Ovary (tissue), 7 donors: ENCODE measurements at regions not wholly inside any gene's neighbourhood (a gene's known extent, or its start where the extent isn't known, plus 50 kb on each side); places are given as distances from the start of the nearest gene placed in this dataset.
A peak's percentile ranks its signal among the peaks of the same experiment; 100 is the strongest.

Source experiments
- DNase-seq, 5 donors: peaks; one replicate each; pipeline ENCODE4 v3.0.0-alpha.2; 2019 to 2020
- H3K27ac ChIP-seq, 2 donors: fragments of 200-600 bp; one replicate each; pipeline versions ENCODE4 v1.5.1 to v1.8.0; 2019 to 2022
- H3K27me3 ChIP-seq: fragments of 200-600 bp; one replicate; pipeline ENCODE4 v1.8.0; 2022
- H3K36me3 ChIP-seq: fragments of 200-600 bp; sonication (generic); one replicate; pipeline ENCODE4 v1.5.1; 2019
- H3K4me1 ChIP-seq: one replicate; pipeline ENCODE4 v1.8.1; 2013; ENCODE audit warnings: mild to moderate bottlenecking, moderate library complexity; ENCODE audit not compliant: insufficient read depth
- H3K4me3 ChIP-seq: fragments of 200-600 bp; sonication (generic); one replicate; pipeline ENCODE4 v1.5.1; 2017
- H3K9me3 ChIP-seq, 2 donors: fragments of 200-600 bp in 1 of 2; sonication (generic) in 1 of 2; one replicate each; pipeline versions ENCODE4 v1.5.1 to v1.8.1; 2013 to 2019; ENCODE audit warnings: mild to moderate bottlenecking in 1 of 2, moderate library complexity in 1 of 2
- CTCF ChIP-seq, 3 donors: fragments of 450-650 bp in 2 of 3; fragments of 200-600 bp in 1 of 3; IDR thresholded peaks; one replicate each; pipeline versions ENCODE4 v1.5.1 to v1.8.0; 2016 to 2022; ENCODE audit warnings: antibody characterized with exemption in 3 of 3, mild to moderate bottlenecking in 1 of 3
- EP300 ChIP-seq: sonication (generic); formaldehyde crosslinking; IDR thresholded peaks from one replicate; pipeline ENCODE4 v1.6.1; 2017; ENCODE audit warnings: antibody characterized with exemption
- POLR2A ChIP-seq: fragments of 450-650 bp; IDR thresholded peaks from one replicate; pipeline ENCODE4 v1.6.1; 2017; ENCODE audit warnings: antibody characterized with exemption, mild to moderate bottlenecking, moderate library complexity
- WGBS, 3 donors: extraction: QIAGEN DNeasy Blood & Tissue Kit in 1 of 3; methylation state at CpG; one replicate each; pipeline versions ENCODE4 v1.1.5 to v1.1.7; 2013 to 2017; 5-methylcytosine and 5-hydroxymethylcytosine counted together
- intact Hi-C, 4 donors: fragments of 100-400 bp; cut with DNase I; formaldehyde crosslinking; loops; one replicate each; pipeline versions ENCODE4 v1.11.0 to v1.15.1; 2022 to 2023
- donor health status: DM: no; HTN: no; CAD: no; lungs with moderate emphysema.
- donor health status: DM: no; HTN: no; CAD: no.
- donor health status: Bipolar disorder and iron deficiency.
- donor health status: DM: no; HTN: no; CAD: no.
- donor health status: DM: yes; HTN: yes; CAD: no.

- no peaks in the 10 kb centered on the region for H3K36me3 ChIP-seq
- no peaks in the 10 kb centered on the region for H3K27me3 ChIP-seq
- WGBS, 3 donors, result 87 to 94% (median 91%) methylated on average over 23 of the region's 23 CpGs
- peak in 2 of 5 donors; percentile 14 to 36 for DNase-seq
- no peak overlapping the region for H3K4me3 ChIP-seq
- no peaks in the 10 kb centered on the region for H3K9me3 ChIP-seq
- intact Hi-C loops, result no loop called here
- H3K27ac ChIP-seq, result peak overlapping the region in 1 of 2 donors; percentile 40
- peaks cover 20% of the 10 kb centered on the region for H3K4me1 ChIP-seq
- TF ChIP-seq EP300 (no peak), POLR2A (no peak), CTCF (IDR thresholded peaks at IDR 0.05) (no peak)
These were observed 91.4 kb downstream of the THBS2 start for GRCh38 chr6:169162249-169162648.

- DNase-seq, result no peak
- intact Hi-C loops, result no loop called here
- 80 to 90% (median 89%) methylated on average over 13 of the region's 13 CpGs for WGBS, 3 donors
- Histone ChIP-seq H3K27me3 (no peaks in the 10 kb centered on the region), H3K4me3 (no peak overlapping the region), H3K9me3 (no peaks in the 10 kb centered on the region), H3K36me3 (no peaks in the 10 kb centered on the region), H3K27ac (peak overlapping the region in 1 of 2 donors; percentile 40), H3K4me1 (peaks cover 21% of the 10 kb centered on the region)
- no peak for TF ChIP-seq POLR2A
- TF ChIP-seq CTCF (IDR thresholded peaks at IDR 0.05), result no peak
- TF ChIP-seq EP300, result no peak
These were observed 92.0 kb downstream of the THBS2 start for GRCh38 chr6:169161572-169162167.

GRCh38 chr6:169160855-169161560 is 92.6 kb downstream of the THBS2 start:
- 93 to 95% (median 94%) methylated on average over 15 of the region's 15 CpGs for WGBS, 3 donors
- no peak for TF ChIP-seq POLR2A
- Histone ChIP-seq H3K27me3 (no peaks in the 10 kb centered on the region), H3K4me1 (peaks cover 24% of the 10 kb centered on the region), H3K4me3 (no peak overlapping the region), H3K27ac (no peak overlapping the region), H3K36me3 (no peaks in the 10 kb centered on the region), H3K9me3 (no peaks in the 10 kb centered on the region)
- intact Hi-C loops, result no loop called here
- DNase-seq, result peak in 2 of 5 donors; percentile 9 to 40

GRCh38 chr6:169160091-169160854 is 93.4 kb downstream of the THBS2 start:
- H3K9me3 ChIP-seq, result no peaks in the 10 kb centered on the region
- no peak overlapping the region for H3K27ac ChIP-seq
- no peaks in the 10 kb centered on the region for H3K27me3 ChIP-seq
- no peaks in the 10 kb centered on the region for H3K36me3 ChIP-seq
- 87 to 93% (median 93%) methylated on average over 22 of the region's 22 CpGs for WGBS, 3 donors
- intact Hi-C loops, result no loop called here
- DNase-seq, result peak in 2 of 5 donors; percentile 14 to 38
- peaks cover 22% of the 10 kb centered on the region for H3K4me1 ChIP-seq
- H3K4me3 ChIP-seq, result no peak overlapping the region
- no peak for TF ChIP-seq POLR2A
- no peak for TF ChIP-seq CTCF (IDR thresholded peaks at IDR 0.05)
- no peak for TF ChIP-seq EP300
